Erythroblast (primary cell): ENCODE measurements at regions not wholly inside any gene's neighbourhood (a gene's known extent, or its start where the extent isn't known, plus 50 kb on each side); places are given as distances from the start of the nearest gene placed in this dataset.

Experiments used
- GATA1 ChIP-seq: IDR thresholded peaks from 2 replicates; pipeline ENCODE4 v1.6.1; 2011; ENCODE audit warnings: low read depth, mild to moderate bottlenecking, control low read depth, low read length, moderate library complexity
- POLR2A ChIP-seq: IDR thresholded peaks from 2 replicates; pipeline ENCODE4 v1.6.1; 2011; ENCODE audit warnings: mild to moderate bottlenecking, low read length

- TF ChIP-seq POLR2A (no peak), GATA1 (no peak)
These were observed 135.0 kb downstream of the CSNK2A3 start for GRCh38 chr11:11217929-11218628.
